GM12801 (cell line): ENCODE measurements at regions not wholly inside any gene's neighbourhood (a gene's known extent, or its start where the extent isn't known, plus 50 kb on each side); places are given as distances from the start of the nearest gene placed in this dataset.

Experiments
- TF ChIP-seq, protein P1 (sequence below): IDR thresholded peaks from one replicate; pipeline ENCODE4 v1.5.1; 2011; ENCODE audit warnings: control low read depth; ENCODE audit not compliant: insufficient read length; ENCODE audit errors: extremely low read depth

DNA sequence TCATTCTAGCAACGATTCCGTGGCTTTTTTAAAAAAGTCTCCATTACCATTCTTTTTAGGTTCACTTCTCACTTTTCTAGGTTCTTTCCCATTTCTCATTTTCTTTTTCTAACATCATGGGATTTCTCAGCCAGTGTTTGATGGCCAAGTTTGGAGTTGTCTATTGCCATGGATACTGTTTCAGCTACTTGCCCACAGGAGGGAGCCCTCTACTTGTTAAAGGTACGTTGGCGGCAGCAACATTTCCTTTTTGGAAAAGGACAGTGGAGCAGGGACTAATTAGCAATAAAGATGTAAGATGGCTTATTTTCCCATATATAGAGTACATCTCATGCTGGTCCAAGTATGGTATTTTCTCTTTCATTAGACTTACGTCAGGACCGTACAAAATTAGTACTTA lies 2257.5 kb upstream of the C9orf72 start:
- TF ChIP-seq, protein P1, sequence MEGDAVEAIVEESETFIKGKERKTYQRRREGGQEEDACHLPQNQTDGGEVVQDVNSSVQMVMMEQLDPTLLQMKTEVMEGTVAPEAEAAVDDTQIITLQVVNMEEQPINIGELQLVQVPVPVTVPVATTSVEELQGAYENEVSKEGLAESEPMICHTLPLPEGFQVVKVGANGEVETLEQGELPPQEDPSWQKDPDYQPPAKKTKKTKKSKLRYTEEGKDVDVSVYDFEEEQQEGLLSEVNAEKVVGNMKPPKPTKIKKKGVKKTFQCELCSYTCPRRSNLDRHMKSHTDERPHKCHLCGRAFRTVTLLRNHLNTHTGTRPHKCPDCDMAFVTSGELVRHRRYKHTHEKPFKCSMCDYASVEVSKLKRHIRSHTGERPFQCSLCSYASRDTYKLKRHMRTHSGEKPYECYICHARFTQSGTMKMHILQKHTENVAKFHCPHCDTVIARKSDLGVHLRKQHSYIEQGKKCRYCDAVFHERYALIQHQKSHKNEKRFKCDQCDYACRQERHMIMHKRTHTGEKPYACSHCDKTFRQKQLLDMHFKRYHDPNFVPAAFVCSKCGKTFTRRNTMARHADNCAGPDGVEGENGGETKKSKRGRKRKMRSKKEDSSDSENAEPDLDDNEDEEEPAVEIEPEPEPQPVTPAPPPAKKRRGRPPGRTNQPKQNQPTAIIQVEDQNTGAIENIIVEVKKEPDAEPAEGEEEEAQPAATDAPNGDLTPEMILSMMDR = no peak

DNA sequence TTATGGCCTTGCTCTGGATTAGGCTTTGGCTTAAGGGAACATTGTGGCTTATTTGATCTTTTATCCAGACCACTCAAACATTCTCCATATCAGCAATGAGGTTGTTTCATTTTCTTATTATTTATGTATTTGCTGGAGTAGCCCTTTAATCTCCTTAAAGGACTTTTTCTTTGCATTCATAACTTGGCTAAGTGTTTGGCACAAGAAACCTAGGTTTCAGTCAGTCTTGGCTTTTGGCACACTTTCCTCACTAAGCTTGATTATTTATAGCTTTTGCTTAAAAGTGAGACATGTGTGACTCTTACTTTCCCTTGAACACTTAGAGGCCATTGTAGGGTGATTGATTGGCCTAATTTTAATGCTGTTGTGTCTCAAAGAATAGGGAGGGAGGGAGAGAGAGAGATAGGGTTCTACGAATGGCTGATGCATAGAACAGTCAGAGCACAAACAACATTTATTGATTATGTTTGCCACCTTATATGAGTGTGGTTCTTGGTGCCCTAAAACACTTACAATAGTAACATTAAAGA lies 2265.3 kb upstream of the C9orf72 start:
- TF ChIP-seq, protein P1 = no peak

DNA sequence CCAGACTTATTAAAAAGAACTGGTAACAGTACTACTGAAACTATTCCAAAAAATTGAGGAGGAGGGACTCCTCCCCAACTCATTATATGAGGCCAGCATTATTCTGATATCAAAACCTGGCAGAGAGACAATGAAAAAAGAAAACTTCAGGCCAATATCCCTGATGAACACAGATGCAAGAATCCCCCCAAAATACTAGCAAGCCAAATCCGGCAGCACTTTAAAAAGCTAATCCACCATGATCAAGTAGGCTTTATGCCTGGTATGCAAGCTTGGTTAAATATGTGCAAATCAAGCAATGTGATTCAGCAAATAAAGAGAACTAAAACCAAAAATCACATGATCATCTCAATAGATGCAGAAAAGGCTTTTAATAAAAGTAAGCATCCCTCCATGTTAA lies 2271.0 kb upstream of the C9orf72 start:
- TF ChIP-seq, protein P1 = no peak

DNA sequence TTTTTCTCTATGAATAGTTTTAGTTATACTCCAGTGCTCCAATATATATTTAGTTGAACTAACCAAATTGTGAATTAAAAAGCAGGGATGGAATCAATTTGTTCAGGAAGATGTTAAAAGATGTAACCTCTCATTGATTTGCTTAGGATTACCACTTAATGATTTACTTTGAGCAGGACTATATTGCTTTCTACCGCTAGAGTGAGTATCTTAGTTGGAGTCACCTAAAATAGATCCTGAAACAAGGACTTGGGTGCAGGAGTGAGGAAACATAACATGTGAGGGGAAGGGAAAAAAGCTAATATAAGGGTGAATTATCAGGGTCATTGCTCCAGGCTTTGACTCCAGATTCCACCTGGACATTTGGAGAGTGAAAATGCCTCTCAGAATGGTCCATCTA lies 2277.4 kb upstream of the C9orf72 start:
- TF ChIP-seq, protein P1 = no peak

DNA sequence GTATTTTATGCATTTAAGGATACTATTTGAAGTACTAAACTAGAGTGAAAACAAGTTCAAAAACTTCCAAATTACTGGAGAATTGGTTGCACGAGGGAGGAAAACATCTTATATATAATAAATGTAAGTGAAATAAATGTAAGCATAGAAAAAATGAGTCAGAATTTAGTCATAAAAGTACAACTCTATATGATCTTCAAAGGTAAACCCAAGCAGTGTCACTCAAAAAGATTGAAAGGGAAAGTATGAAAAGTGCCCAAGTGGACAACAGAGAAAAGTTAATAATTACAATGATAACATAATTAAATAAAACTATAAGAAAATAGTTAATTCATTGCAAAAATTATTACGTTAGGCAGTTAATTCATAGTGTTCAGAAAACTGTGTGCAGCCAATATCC lies 2288.5 kb upstream of the C9orf72 start:
- TF ChIP-seq, protein P1 = no peak

DNA sequence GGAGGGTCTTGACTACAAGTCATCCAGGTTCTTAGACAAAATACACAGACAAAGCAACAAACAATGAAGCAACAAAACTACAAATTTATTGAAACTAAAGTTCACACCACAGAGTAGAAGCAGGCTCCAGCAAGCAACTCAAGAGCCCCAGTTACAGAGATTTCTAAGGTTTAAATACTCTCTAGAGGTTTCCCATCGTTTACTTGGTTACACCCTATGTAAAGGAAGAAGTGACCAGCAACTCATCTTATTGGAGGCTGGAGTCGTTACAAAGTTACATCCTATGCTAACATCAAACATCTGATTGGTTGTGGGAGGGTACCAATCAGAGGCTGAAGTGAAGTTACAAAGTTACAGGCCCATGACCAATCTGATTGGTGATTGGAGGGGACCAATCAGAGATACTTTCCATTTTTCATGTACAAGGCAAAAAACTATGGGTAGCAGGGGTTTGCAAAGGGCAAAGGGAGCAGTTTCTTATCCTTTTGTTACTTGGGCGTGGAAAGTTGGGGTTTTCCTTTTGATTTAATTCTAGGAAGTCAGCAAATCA lies 2292.6 kb upstream of the C9orf72 start:
- TF ChIP-seq, protein P1 = no peak

DNA sequence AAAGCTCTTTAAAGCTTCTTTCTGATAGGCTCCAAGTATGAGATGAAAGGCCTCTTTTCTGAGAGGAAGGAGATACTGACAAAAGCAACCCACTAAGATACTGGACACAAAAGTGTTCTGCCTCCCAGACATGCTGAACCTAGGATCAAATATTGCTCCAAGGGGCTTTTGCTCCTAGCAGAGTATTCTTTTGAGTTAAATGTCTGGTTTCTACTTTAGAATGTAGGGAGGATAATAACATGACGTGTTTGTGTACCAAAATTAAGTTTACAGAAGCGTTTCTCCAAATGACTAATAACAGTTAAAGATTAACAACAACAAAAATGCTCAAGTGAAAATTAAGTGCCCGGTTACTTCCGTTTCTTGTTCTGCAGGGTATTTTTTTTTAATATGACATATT lies 2293.3 kb upstream of the C9orf72 start:
- TF ChIP-seq, protein P1 = no peak
